GM12865 (cell line): ENCODE measurements at regions not wholly inside any gene's neighbourhood (a gene's known extent, or its start where the extent isn't known, plus 50 kb on each side); places are given as distances from the start of the nearest gene placed in this dataset.

ENCODE experiments used
- DNase-seq: peaks from one replicate; pipeline ENCODE4 v3.0.0; 2010; ENCODE audit warnings: low read depth
- H3K4me3 ChIP-seq: 2 replicates; pipeline ENCODE4 v1.5.1; 2011; ENCODE audit warnings: mild to moderate bottlenecking, low read depth, low read length, control low read depth
- CTCF ChIP-seq: IDR thresholded peaks from 2 replicates; pipeline ENCODE4 v1.5.1; 2011; ENCODE audit warnings: low read length, control low read depth, low read depth, inconsistent platforms; ENCODE audit not compliant: insufficient read depth; ENCODE audit errors: missing control alignments

- no peak overlapping the region for H3K4me3 ChIP-seq
- TF ChIP-seq CTCF, result no peak
- DNase-seq, result no peak
Observed at GRCh38 chr12:77251799-77252198, 186.4 kb upstream of the E2F7 start.

GRCh38 chr12:77249892-77250291, 184.5 kb upstream of the E2F7 start:
- no peak for TF ChIP-seq CTCF
- no peak for DNase-seq
- H3K4me3 ChIP-seq, result no peak overlapping the region

GRCh38 chr12:77248036-77248435, 182.7 kb upstream of the E2F7 start:
- DNase-seq, result no peak
- no peak for TF ChIP-seq CTCF

GRCh38 chr12:77247542-77247941, 182.2 kb upstream of the E2F7 start:
- no peak for TF ChIP-seq CTCF
- DNase-seq, result no peak
- no peak overlapping the region for H3K4me3 ChIP-seq

More at GRCh38 chr12:77248036-77248435, 182.7 kb upstream of the E2F7 start:
- H3K4me3 ChIP-seq, result no peak overlapping the region

GRCh38 chr12:77243345-77243744, 178.0 kb upstream of the E2F7 start:
- no peak overlapping the region for H3K4me3 ChIP-seq
- TF ChIP-seq CTCF, result no peak
- DNase-seq, result no peak

- H3K4me3 ChIP-seq, result no peak overlapping the region
- no peak for TF ChIP-seq CTCF
- DNase-seq, result no peak
Observed at GRCh38 chr12:77239617-77240016, 174.2 kb upstream of the E2F7 start.

- TF ChIP-seq CTCF, result no peak
- no peak overlapping the region for H3K4me3 ChIP-seq
- no peak for DNase-seq
Observed at GRCh38 chr12:77238335-77238734, 173.0 kb upstream of the E2F7 start.
